A549 (cell line): ENCODE measurements at regions not wholly inside any gene's neighbourhood (a gene's known extent, or its start where the extent isn't known, plus 50 kb on each side); places are given as distances from the start of the nearest gene placed in this dataset.

ENCODE experiments used
- ATAC-seq, 2 experiments: fragments of 200-7000 bp in 1 of 2; fragments of >200 bp in 1 of 2; cut with Nextera tagmentation in 1 of 2; cut with Tn5 transposase in 1 of 2; 3 replicates each; pipeline versions ENCODE4 v1.8.0 to v1.9.1; 2018 to 2020; ENCODE audit warnings: mild to moderate bottlenecking in 1 of 2, moderate library complexity in 1 of 2
- CTCF ChIA-PET: fragments of 300-600 bp; sonication (Branson Sonifier 250); formaldehyde crosslinking; extraction: SDS; loops from one replicate; lab custom pipeline; 2021; ENCODE audit warnings: antibody characterized with exemption, inconsistent platforms; lab: Yijun Ruan, JAX
- POLR2A ChIA-PET: fragments of 350-600 bp; formaldehyde crosslinking; extraction: SDS; loops from one replicate; lab custom pipeline; 2021; ENCODE audit warnings: antibody characterized with exemption, inconsistent platforms; lab: Yijun Ruan, JAX
- DNase-seq, 2 experiments: peaks; one replicate each; pipeline versions ENCODE4 v3.0.0 to v3.0.0-alpha.2; 2011 to 2016; ENCODE audit warnings: low read depth in 1 of 2, low spot score in 1 of 2
- FAIRE-seq: peaks from 2 replicates; lab custom pipeline; 2011; peaks lifted over from hg19 to GRCh38; lab: Jason Lieb, UNC
- H3K27ac ChIP-seq, 2 experiments: fragments of >200 bp; sonication (Bioruptor Twin); formaldehyde crosslinking; 3 replicates each; pipeline ENCODE4 v1.5.1; 2016 to 2017
- H3K4me1 ChIP-seq: fragments of >200 bp; sonication (Bioruptor Twin); formaldehyde crosslinking; 3 replicates; pipeline ENCODE4 v1.6.1; 2016
- H3K4me2 ChIP-seq: fragments of >200 bp; sonication (Bioruptor Twin); formaldehyde crosslinking; 3 replicates; pipeline ENCODE4 v1.6.1; 2016
- H3K4me3 ChIP-seq: fragments of >200 bp; sonication (Bioruptor Twin); formaldehyde crosslinking; 3 replicates; pipeline ENCODE4 v1.5.1; 2016
- H3K9me3 ChIP-seq: fragments of >200 bp; sonication (Bioruptor Twin); formaldehyde crosslinking; 3 replicates; pipeline ENCODE4 v1.6.1; 2016
- CBX2 ChIP-seq: fragments of 200-600 bp; sonication (generic); IDR thresholded peaks from 2 replicates; pipeline ENCODE4 v1.6.1; 2016; ENCODE audit warnings: low read depth, mild to moderate bottlenecking, borderline replicate concordance
- EP300 ChIP-seq, 2 experiments: fragments of >200 bp; sonication (Bioruptor Twin); formaldehyde crosslinking; IDR thresholded peaks; 2 replicates in 1 of 2; 3 replicates in 1 of 2; pipeline ENCODE4 v1.6.1; 2016 to 2017
- FOSB ChIP-seq: fragments of 250-450 bp; sonication (Bioruptor Pico); IDR thresholded peaks from 2 replicates; pipeline ENCODE4 v1.5.0; 2020; ENCODE audit warnings: mild to moderate bottlenecking, moderate library complexity
- FOSL2 ChIP-seq, 2 experiments: fragments of 450-650 bp in 1 of 2; fragments of >200 bp in 1 of 2; sonication (Bioruptor Twin) in 1 of 2; formaldehyde crosslinking; IDR thresholded peaks; 2 replicates each; pipeline versions ENCODE4 v1.5.0 to v1.6.1; 2016 to 2020; ENCODE audit warnings: mild to moderate bottlenecking in 1 of 2, moderate library complexity in 1 of 2
- FOXS1 ChIP-seq: fragments of 250-450 bp; sonication (Bioruptor Pico); IDR thresholded peaks from 2 replicates; pipeline ENCODE4 v1.5.0; 2020; ENCODE audit warnings: mild to moderate bottlenecking, moderate library complexity
- HOXA7 ChIP-seq: fragments of 250-450 bp; sonication (Bioruptor Pico); IDR thresholded peaks from 2 replicates; pipeline ENCODE4 v1.5.0; 2020; ENCODE audit warnings: mild to moderate bottlenecking, moderate library complexity
- HOXB5 ChIP-seq: fragments of 250-450 bp; sonication (Bioruptor Pico); IDR thresholded peaks from 2 replicates; pipeline ENCODE4 v1.5.0; 2020; ENCODE audit warnings: mild to moderate bottlenecking, moderate library complexity
- JUN ChIP-seq, 2 experiments: fragments of >200 bp; sonication (Bioruptor Twin); formaldehyde crosslinking; IDR thresholded peaks; 2 replicates in 1 of 2; 3 replicates in 1 of 2; pipeline ENCODE4 v1.6.1; 2016 to 2017
- KDM1A ChIP-seq: fragments of 200-600 bp; sonication (generic); IDR thresholded peaks from 2 replicates; pipeline ENCODE4 v1.6.1; 2016; ENCODE audit warnings: low read depth, mild to moderate bottlenecking
- KDM5A ChIP-seq: fragments of 200-600 bp; sonication (generic); IDR thresholded peaks from 2 replicates; pipeline ENCODE4 v1.6.1; 2016; ENCODE audit warnings: antibody characterized with exemption, mild to moderate bottlenecking
- PHF8 ChIP-seq: fragments of 200-600 bp; sonication (generic); IDR thresholded peaks from 2 replicates; pipeline ENCODE4 v1.6.1; 2016; ENCODE audit warnings: low read depth, mild to moderate bottlenecking, antibody characterized with exemption, moderate library complexity, borderline replicate concordance
- RAD21 ChIP-seq, 2 experiments: fragments of >200 bp in 1 of 2; sonication (Bioruptor Twin) in 1 of 2; formaldehyde crosslinking in 1 of 2; IDR thresholded peaks in 1 of 2; conservative IDR thresholded peaks in 1 of 2; 2 replicates in 1 of 2; 3 replicates in 1 of 2; pipeline ENCODE4 v1.6.1; 2012 to 2018; ENCODE audit warnings: inconsistent platforms in 1 of 2
- RNF2 ChIP-seq: fragments of 200-600 bp; sonication (generic); IDR thresholded peaks from 2 replicates; pipeline ENCODE4 v1.6.1; 2016; ENCODE audit warnings: low read depth, mild to moderate bottlenecking, antibody characterized with exemption, moderate library complexity, borderline replicate concordance
- SMC3 ChIP-seq: fragments of >200 bp; sonication (Bioruptor Twin); formaldehyde crosslinking; IDR thresholded peaks from 3 replicates; pipeline ENCODE4 v1.6.1; 2018; ENCODE audit warnings: inconsistent platforms
- ZNF302 ChIP-seq: fragments of 250-450 bp; sonication (Bioruptor Pico); IDR thresholded peaks from 2 replicates; pipeline ENCODE4 v1.9.0; 2021; ENCODE audit warnings: inconsistent platforms, mild to moderate bottlenecking, moderate library complexity
- WGBS: methylation state at CpG from one replicate; pipeline ENCODE4 v1.1.6; 2017; ENCODE audit errors: missing lambda C conversion rate; 5-methylcytosine and 5-hydroxymethylcytosine counted together
- TF ChIP-seq, protein P1 (sequence below): fragments of 200-600 bp; sonication (generic); IDR thresholded peaks from 2 replicates; pipeline ENCODE4 v1.6.1; 2016; ENCODE audit warnings: antibody characterized with exemption, mild to moderate bottlenecking, moderate library complexity
- TF ChIP-seq, protein P2 (sequence below): IDR thresholded peaks from 2 replicates; pipeline ENCODE4 v1.6.1; 2012
- TF ChIP-seq, protein P3 (sequence below): fragments of 250-450 bp; sonication (Bioruptor Pico); IDR thresholded peaks from 2 replicates; pipeline ENCODE4 v1.5.0; 2021; ENCODE audit warnings: mild to moderate bottlenecking, moderate library complexity, borderline replicate concordance

DNA sequence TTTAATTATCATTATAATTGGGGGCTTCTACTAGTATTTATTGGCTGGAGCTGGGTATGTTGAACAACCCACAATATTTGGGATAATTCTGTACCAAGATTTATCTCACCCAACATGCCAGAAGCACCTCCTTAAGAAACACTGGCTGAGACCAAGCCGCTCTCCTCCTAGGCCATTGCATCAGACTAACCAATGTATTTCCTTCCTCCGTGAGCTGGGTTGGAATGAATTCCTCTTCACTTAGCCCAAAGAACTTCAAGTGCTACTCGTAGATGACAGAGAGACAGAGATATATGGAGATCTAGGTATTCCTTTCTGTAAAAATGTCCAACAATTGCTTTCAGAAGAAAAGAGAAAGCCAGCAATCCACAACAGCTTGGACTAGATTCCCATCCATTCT, 87.2 kb upstream of the ETS2 start:
- H3K9me3 ChIP-seq: no peaks in the 10 kb centered on the region
- H3K4me2 ChIP-seq: no peak overlapping the region
- FAIRE-seq (no peak), DNase-seq (no peak), ATAC-seq (no peak)
- no peak overlapping the region for H3K27ac ChIP-seq
- CTCF ChIA-PET: interaction anchor here (0.6 kb wide), 1 partner anchor 12 kb away, joined by 4 read pairs; no protein-coding TSS in a partner anchor
- no peak overlapping the region for H3K4me3 ChIP-seq
- POLR2A ChIA-PET: no interaction called here
- WGBS: 62% methylated on average over 3 of the region's 3 CpGs
- TF ChIP-seq RNF2 (no peak), CBX2 (no peak), FOXS1 (CRISPR knock-in tag) (no peak), EP300 (IDR thresholded peaks at IDR 0.05) (no peak)
- TF ChIP-seq, protein P1, sequence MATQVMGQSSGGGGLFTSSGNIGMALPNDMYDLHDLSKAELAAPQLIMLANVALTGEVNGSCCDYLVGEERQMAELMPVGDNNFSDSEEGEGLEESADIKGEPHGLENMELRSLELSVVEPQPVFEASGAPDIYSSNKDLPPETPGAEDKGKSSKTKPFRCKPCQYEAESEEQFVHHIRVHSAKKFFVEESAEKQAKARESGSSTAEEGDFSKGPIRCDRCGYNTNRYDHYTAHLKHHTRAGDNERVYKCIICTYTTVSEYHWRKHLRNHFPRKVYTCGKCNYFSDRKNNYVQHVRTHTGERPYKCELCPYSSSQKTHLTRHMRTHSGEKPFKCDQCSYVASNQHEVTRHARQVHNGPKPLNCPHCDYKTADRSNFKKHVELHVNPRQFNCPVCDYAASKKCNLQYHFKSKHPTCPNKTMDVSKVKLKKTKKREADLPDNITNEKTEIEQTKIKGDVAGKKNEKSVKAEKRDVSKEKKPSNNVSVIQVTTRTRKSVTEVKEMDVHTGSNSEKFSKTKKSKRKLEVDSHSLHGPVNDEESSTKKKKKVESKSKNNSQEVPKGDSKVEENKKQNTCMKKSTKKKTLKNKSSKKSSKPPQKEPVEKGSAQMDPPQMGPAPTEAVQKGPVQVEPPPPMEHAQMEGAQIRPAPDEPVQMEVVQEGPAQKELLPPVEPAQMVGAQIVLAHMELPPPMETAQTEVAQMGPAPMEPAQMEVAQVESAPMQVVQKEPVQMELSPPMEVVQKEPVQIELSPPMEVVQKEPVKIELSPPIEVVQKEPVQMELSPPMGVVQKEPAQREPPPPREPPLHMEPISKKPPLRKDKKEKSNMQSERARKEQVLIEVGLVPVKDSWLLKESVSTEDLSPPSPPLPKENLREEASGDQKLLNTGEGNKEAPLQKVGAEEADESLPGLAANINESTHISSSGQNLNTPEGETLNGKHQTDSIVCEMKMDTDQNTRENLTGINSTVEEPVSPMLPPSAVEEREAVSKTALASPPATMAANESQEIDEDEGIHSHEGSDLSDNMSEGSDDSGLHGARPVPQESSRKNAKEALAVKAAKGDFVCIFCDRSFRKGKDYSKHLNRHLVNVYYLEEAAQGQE: no peak
- TF ChIP-seq, protein P2, sequence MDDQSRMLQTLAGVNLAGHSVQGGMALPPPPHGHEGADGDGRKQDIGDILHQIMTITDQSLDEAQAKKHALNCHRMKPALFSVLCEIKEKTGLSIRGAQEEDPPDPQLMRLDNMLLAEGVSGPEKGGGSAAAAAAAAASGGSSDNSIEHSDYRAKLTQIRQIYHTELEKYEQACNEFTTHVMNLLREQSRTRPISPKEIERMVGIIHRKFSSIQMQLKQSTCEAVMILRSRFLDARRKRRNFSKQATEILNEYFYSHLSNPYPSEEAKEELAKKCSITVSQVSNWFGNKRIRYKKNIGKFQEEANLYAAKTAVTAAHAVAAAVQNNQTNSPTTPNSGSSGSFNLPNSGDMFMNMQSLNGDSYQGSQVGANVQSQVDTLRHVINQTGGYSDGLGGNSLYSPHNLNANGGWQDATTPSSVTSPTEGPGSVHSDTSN: no peak
- TF ChIP-seq, protein P3, sequence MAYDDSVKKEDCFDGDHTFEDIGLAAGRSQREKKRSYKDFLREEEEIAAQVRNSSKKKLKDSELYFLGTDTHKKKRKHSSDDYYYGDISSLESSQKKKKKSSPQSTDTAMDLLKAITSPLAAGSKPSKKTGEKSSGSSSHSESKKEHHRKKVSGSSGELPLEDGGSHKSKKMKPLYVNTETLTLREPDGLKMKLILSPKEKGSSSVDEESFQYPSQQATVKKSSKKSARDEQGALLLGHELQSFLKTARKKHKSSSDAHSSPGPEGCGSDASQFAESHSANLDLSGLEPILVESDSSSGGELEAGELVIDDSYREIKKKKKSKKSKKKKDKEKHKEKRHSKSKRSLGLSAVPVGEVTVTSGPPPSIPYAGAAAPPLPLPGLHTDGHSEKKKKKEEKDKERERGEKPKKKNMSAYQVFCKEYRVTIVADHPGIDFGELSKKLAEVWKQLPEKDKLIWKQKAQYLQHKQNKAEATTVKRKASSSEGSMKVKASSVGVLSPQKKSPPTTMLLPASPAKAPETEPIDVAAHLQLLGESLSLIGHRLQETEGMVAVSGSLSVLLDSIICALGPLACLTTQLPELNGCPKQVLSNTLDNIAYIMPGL (CRISPR knock-in tag): no peak
- no peaks in the 10 kb centered on the region for H3K4me1 ChIP-seq

DNA sequence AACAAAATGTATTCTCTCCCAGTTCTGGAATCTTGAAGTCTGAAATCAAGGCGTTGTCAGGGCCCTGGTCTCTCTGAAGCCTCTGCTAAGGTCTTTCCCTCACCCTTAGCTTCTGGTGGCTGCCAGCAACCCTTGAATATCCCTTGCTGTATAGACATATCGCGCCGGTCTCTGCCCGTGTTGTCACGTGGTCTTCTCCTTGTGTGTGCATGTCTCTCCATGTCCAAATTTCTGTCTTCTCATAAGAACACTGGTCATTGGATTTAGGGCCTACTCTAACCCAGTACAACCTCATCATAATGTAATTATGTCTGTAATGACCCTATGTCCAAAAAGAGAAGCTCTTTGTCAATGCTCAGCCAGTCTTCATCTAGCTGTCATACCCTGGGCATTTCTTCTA, 85.7 kb upstream of the ETS2 start:
- no peaks in the 10 kb centered on the region for H3K4me1 ChIP-seq
- 86% methylated on average over 6 of the region's 6 CpGs for WGBS
- FAIRE-seq (no peak), ATAC-seq (no peak)
- H3K4me3 ChIP-seq: no peak overlapping the region
- TF ChIP-seq RAD21 (conservative IDR thresholded peaks at IDR 0.05 in 1 of 2, IDR thresholded peaks at IDR 0.05 in 1 of 2) (no peak), KDM1A (no peak), ZNF302 (CRISPR knock-in tag) (no peak), EP300 (IDR thresholded peaks at IDR 0.05) (no peak), KDM5A (no peak), FOSL2 (IDR thresholded peaks at IDR 0.05) (no peak), FOSL2 (CRISPR knock-in tag; IDR thresholded peaks at IDR 0.05) (no peak), PHF8 (no peak), HOXA7 (CRISPR knock-in tag) (no peak), JUN (IDR thresholded peaks at IDR 0.05) (no peak), HOXB5 (CRISPR knock-in tag) (no peak), RNF2 (no peak), FOSB (no peak), SMC3 (no peak)
- TF ChIP-seq, protein P3 (CRISPR knock-in tag): no peak
- TF ChIP-seq, all 56 proteins: peak for 0
- no peak for DNase-seq
- ChIA-PET POLR2A (no interaction called here), CTCF (interaction anchor here (1.3 kb wide), 1 partner anchor 8 kb away, joined by 6 read pairs; no protein-coding TSS in a partner anchor)
- H3K4me2 ChIP-seq: no peak overlapping the region
- no peak overlapping the region for H3K27ac ChIP-seq
- H3K9me3 ChIP-seq: peaks cover 3% of the 10 kb centered on the region; the same call in 2 of the 3 replicates
